Activated CD8-positive, alpha-beta memory T cell treated with anti-CD3 and anti-CD28 coated beads, Interleukin-2, amount 50 U/mL, for 4 hours (primary cell): ENCODE measurements at regions not wholly inside any gene's neighbourhood (a gene's known extent, or its start where the extent isn't known, plus 50 kb on each side); places are given as distances from the start of the nearest gene placed in this dataset.

Experiments
- DNase-seq: peaks from one replicate; pipeline ENCODE4 v3.0.0-alpha.2; 2020

DNA sequence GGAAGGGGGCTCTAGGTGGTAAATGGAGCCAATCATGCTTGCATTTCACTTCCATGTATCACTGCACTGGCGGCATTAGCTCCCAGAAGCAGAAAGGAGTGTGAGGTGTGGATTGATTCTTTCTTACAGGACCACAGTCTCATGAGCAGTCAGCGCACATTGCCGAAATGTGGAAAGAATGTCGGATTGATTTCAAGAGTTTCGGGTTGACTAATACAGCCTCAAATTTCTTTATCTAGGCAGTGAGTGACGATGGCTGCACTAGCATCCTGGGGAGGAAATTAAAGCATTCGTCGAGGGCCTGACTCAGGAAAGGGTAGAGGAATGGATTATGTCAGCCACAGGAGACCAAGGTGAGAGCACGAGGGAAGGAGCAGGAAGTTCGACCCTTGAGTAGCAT, 222.8 kb upstream of the CDYL start:
- DNase-seq, result no peak

DNA sequence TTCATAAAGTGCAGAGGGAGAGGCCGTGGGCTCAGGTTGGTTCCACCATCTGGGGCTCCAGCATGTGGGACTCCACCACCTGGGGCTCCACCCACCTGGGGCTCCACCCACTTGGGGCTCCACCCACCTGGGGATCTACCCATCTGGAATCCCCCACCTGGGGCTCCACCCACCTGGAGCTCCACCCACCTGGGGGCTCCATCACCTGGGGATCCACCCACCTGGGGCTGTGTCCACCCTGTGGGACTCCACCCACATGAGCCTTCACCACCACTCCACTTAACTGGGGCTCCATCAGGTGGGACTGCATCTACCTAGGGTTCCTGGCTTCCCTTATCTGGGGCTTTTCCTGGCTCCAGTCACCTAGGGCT, 226.0 kb upstream of the CDYL start:
- no peak for DNase-seq

DNA sequence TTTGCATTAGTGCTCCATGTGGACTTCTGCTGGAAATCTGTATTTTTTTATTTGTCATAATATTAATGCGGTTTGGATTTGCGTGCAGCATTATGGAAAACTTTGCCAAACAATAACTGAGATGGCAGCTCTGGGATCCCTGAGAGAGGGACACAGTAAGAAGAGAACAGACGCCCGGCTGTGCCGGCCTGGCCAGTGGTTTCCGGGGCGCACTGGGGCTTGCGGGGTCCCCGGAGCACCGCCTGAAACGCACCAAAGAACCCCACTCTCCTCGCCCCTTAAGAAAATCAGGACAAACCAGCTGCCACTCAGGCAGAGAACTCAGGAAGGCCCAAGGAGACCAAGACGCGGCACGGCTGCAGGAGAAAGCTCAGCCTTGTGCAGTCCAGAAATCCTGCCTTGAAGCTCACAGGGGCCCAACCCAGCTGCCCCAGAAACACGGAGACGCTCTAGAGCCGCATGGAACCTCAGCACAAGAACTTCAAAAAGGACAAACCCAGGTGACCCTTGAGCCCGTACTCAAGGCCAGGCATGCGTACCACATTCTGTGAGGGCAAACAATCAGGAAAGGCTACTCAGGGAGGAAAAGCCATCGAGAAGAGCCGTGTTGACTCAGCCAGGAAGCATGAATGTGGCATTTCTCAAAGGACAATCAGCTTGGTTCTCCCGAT, 226.5 kb upstream of the CDYL start:
- DNase-seq, result no peak

GRCh38 chr6:4545893-4546292, 230.3 kb upstream of the CDYL start:
- no peak for DNase-seq

DNA sequence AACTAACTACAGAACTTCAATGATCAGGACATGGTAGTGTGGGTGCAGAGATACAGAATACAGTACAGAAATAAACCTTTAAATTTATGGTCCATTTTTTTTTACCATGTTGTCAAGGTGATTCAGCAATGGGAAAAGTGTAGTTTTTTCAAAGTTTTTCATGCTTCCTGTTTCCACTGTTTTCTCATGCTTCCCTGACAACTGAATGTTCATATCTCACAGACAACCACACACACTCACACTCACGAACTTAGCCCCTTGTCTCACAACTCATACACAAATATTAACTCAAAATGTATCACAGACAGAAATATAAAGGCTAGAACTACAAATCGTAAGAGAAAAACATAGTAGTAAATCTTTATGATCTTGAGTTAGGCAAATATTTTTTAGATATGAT, 232.6 kb upstream of the CDYL start:
- no peak for DNase-seq

- DNase-seq, result no peak
Observed at GRCh38 chr6:4533576-4533975, 242.6 kb upstream of the CDYL start.

GRCh38 chr6:4531406-4531805, 244.8 kb upstream of the CDYL start:
- DNase-seq, result no peak

GRCh38 chr6:4522453-4522852, 253.8 kb upstream of the CDYL start:
- DNase-seq, result no peak

- no peak for DNase-seq
Observed at GRCh38 chr6:4521070-4521469, 255.1 kb upstream of the CDYL start.

DNA sequence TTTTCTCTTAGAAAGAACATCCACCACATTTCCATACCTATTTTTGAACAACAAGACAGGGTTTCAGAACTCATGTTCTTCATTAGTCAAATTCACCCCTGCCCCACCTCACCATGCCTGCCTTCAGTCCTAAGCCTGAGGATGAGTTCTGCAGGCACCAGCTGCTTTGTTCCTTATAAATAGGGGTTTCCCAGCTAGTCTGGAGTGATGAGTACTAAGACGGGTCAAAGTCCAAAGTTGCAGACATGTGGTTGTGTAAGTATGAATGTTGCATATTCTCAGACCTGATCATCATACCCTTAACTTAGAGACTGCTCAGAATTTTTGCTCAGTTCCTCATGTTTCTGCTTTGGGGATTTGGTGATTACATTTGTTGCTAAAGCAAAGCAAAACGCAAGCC, 257.7 kb upstream of the CDYL start:
- DNase-seq, result no peak

GRCh38 chr6:4516206-4516605, 260.0 kb upstream of the CDYL start:
- DNase-seq, result no peak

- no peak for DNase-seq
Observed at GRCh38 chr6:4513561-4513960, 262.6 kb upstream of the CDYL start.

- no peak for DNase-seq
Observed at GRCh38 chr6:4512051-4512471, 264.1 kb upstream of the CDYL start.

- no peak for DNase-seq
Observed at GRCh38 chr6:4511641-4512020, 264.6 kb upstream of the CDYL start.

- DNase-seq, result no peak
Observed at GRCh38 chr6:4510906-4511640, 265.1 kb upstream of the CDYL start.

DNA sequence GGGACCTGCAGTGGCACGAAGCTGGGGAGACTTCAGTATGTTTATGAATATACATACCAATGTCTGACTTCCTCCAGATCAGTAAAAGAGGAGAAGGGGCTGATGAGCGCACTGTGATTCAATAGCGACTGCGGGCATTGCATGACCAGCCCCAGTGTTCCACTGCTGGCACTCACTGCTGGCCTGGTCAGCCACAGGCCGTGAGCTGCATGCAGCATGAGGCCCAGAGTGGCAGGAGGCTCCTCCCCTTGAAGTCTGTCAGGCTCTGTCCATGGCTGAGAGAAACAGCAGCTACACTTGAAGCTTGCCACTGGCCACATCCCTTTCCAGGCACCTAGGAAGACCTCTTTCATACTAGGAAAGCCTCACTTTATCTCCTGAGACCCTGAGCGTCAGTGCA, 265.9 kb upstream of the CDYL start:
- no peak for DNase-seq

DNA sequence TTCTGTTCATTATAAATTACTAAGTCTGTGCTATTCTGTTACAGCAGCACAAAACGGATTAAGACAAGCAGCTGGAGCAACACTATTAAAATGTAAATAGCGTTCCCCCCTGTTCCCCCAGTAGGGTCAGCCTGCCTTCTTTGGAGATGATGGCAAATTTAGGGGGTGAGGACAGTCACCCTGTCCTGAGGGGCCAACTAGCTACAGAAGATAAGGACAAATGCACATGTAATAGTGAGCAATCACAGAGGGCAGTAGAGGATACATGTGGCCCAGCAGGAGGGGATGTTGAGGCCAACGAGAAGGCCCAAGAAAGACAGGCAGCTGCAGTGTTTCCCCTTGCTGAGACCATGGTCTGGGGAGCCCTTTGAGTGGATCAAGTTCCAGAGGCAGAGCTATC, 266.7 kb upstream of the CDYL start:
- DNase-seq, result no peak

- DNase-seq, result no peak
Observed at GRCh38 chr6:4506792-4507191, 269.4 kb upstream of the CDYL start.

DNA sequence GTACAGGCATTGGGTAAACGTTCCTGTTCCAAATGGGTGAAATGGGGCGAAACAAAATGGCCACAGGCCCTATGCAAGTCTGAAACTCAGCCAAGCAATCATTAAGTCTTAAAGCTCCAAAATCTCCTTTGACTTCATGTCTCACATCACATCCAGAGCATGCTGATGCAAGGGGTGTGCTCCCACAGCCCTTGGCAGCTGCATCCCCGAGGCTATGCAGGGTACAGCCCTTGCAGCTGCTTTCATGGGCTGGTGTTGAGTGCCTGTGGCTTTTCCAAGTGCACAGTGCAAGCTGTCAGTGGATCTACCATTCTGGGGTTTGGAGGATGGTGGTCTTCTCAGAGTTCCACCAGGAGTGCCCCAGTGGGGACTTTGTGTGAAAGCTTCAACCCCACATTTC, 270.0 kb upstream of the CDYL start:
- DNase-seq, result no peak

DNA sequence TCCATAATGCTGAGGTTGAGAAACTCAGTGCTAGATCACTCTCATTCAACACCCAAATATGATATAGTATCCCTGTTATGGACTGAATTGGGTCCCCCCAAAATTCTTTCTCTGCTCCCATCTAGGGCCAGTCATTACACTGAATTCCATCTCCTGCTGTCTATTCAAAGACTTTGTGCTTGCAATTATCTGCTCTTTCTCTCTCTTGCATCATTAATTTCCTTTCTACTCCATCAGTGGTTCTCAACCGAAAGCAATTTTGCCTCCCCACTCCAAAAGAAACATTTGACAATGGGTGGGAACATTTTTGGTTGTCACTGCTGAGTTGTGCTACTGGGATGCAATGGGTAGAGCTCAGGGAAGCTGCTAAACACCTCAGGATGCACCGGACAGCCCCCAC, 271.5 kb upstream of the CDYL start:
- DNase-seq, result no peak

DNA sequence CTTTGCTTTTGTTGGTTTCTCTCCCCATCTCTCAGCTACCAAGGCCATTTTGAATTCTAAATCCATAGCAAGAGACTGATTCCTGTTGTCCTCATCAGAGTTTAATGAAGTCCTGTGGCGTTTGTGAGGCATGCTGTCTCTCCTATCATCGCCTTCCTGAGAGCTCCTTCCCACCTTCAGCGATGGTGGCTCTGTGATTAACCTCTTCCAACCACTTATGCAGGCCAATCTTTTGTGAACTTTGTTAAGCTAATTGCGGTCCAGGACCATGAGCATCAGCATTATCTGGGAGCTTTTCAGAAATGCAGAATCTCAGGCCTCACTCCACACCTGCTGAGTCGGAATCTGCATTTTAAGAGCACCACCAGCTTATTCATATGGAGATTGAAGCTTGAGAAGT, 272.5 kb upstream of the CDYL start:
- DNase-seq, result no peak

DNA sequence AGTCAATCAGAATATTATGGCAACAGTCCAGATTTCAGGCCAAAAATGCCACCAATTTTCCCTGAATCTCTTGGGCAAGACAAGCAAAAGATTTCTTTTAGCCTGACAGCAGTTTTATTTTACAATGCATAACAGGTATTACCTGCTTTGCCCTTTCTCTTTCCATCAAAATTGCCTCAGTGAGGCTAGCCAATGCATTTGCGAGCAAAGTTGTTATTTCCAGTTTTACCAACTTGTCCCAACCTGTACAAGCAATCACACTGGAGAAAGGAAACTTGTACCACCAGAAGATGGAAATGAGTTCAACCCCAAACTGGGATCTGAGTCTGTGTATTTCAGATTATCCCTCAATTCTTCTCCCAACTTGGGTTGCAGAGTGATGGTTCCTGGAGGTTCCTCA, 279.9 kb upstream of the CDYL start:
- no peak for DNase-seq

GRCh38 chr6:4491501-4492260, 284.5 kb upstream of the CDYL start:
- DNase-seq, result no peak

DNA sequence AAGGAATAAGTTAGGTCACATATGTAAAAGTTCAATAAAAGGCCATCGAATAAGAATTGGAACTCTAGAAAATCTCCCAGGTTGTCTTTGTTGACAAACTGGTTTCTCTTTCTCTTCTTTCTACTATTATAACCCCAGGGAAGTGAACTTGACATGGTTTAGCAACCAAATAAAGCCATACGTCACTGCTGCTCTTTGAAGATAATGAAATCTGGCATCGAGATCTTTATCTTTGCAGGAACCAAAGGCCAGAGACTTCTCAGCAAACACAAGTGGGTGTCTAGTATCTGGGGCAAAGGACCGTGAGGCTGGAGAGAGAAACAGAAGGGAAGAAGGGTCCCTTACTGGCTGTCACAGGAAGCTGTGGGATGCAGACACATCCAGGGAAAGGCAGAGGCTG, 286.7 kb upstream of the CDYL start:
- no peak for DNase-seq
